Activated CD4-positive, alpha-beta T cell treated with anti-CD3 and anti-CD28 coated beads for 1 hour (primary cell): ENCODE measurements at regions not wholly inside any gene's neighbourhood (a gene's known extent, or its start where the extent isn't known, plus 50 kb on each side); places are given as distances from the start of the nearest gene placed in this dataset.

Experiments
- DNase-seq: peaks from one replicate; pipeline ENCODE4 v3.0.0-alpha.2; 2020

- DNase-seq: no peak
These were observed 300.0 kb upstream of the HDAC4 start for GRCh38 chr2:239700686-239701345.

- no peak for DNase-seq
These were observed 296.8 kb upstream of the HDAC4 start for GRCh38 chr2:239697399-239698164.

GRCh38 chr2:239696559-239697207 lies 295.9 kb upstream of the HDAC4 start:
- no peak for DNase-seq

- no peak for DNase-seq
These were observed 295.0 kb upstream of the HDAC4 start for GRCh38 chr2:239695728-239696240.

- DNase-seq: no peak
These were observed 294.4 kb upstream of the HDAC4 start for GRCh38 chr2:239695106-239695727.

- no peak for DNase-seq
These were observed 293.7 kb upstream of the HDAC4 start for GRCh38 chr2:239694487-239694886.

- DNase-seq: no peak
These were observed 293.1 kb upstream of the HDAC4 start for GRCh38 chr2:239693761-239694415.

GRCh38 chr2:239693330-239693729 lies 292.5 kb upstream of the HDAC4 start:
- no peak for DNase-seq

- DNase-seq: no peak
These were observed 292.1 kb upstream of the HDAC4 start for GRCh38 chr2:239692919-239693318.

- DNase-seq: no peak
These were observed 291.6 kb upstream of the HDAC4 start for GRCh38 chr2:239692362-239692851.

- no peak for DNase-seq
These were observed 290.9 kb upstream of the HDAC4 start for GRCh38 chr2:239691720-239692119.

- DNase-seq: no peak
These were observed 290.1 kb upstream of the HDAC4 start for GRCh38 chr2:239690651-239691631.

GRCh38 chr2:239689985-239690384 lies 289.2 kb upstream of the HDAC4 start:
- DNase-seq: no peak

- DNase-seq: no peak
These were observed 288.6 kb upstream of the HDAC4 start for GRCh38 chr2:239689410-239689809.

GRCh38 chr2:239688840-239689239 lies 288.0 kb upstream of the HDAC4 start:
- DNase-seq: peak; percentile 6

GRCh38 chr2:239688122-239688681 lies 287.4 kb upstream of the HDAC4 start:
- no peak for DNase-seq

- no peak for DNase-seq
These were observed 286.6 kb upstream of the HDAC4 start for GRCh38 chr2:239687441-239687840.

- DNase-seq: no peak
These were observed 285.1 kb upstream of the HDAC4 start for GRCh38 chr2:239685965-239686364.

- DNase-seq: no peak
These were observed 284.7 kb upstream of the HDAC4 start for GRCh38 chr2:239685556-239685955.

- no peak for DNase-seq
These were observed 284.2 kb upstream of the HDAC4 start for GRCh38 chr2:239684996-239685395.

GRCh38 chr2:239684271-239684810 lies 283.5 kb upstream of the HDAC4 start:
- no peak for DNase-seq
